ENCODE measurements at regions not wholly inside any gene's neighbourhood (a gene's known extent, or its start where the extent isn't known, plus 50 kb on each side); places are given as distances from the start of the nearest gene placed in this dataset.

DNA sequence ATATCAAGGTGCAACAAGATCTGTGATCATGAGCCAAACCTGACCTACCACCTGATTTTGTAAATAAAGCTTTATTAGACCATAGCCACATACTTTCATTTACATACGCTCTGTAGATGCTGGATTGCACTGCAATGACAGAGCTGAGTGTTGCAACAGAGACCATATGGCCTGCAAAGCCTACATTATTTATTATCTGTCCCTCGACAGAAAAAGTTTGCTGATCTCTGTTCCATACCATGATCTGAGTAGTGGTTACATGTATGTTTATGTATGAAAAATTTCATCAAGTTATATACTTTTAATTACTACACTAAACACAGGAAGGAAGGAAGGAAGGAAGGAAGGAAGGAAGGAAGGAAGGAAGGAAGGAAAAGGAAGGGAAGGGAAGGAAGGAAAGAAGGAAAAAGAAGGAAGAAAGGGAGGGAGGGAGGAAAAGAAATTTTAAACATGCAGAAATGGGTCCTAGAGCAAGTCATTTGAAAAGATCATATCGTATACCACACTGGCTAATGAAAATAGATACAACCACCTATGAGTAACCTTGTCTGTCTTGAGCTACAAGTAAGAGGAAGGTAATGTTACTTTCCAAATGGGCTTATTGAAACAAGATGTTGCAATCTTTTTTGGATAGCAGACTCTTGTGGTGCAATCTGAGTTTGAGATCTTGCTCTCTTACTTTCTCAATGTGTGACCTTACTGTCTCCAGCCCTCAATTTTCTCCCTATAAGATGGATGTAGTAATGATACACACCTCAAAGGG lies 441.0 kb downstream of the KIF16B start:
- 89 to 96% methylated on average over 1 to 3 of the region's 3 CpGs for WGBS, 2 experiments (ENCODE audit: insufficient coverage in 1 of 2, insufficient read length in 1 of 2)
- Mint-ChIP-seq H3K27ac (no peak overlapping the region), H3K4me1 (no peaks in the 10 kb centered on the region)

GRCh38 chr20:16129411-16129810 lies 443.8 kb downstream of the KIF16B start:
- Histone ChIP-seq H3K36me3 (ENCODE audit: control insufficient read depth, insufficient read depth, low read length) (no peaks in the 10 kb centered on the region), H3K4me3 (ENCODE audit: low read length) (no peak overlapping the region), H3K27ac (ENCODE audit: low read depth, low read length) (no peak overlapping the region), H3K4me1 (ENCODE audit: control insufficient read depth, insufficient read depth, low read length) (no peaks in the 10 kb centered on the region), H3K9me3 (ENCODE audit: control insufficient read depth, low read length) (no peaks in the 10 kb centered on the region), H3K9ac (ENCODE audit: extremely low read depth, low read length, poor library complexity, severe bottlenecking) (no peak overlapping the region), H3K27me3 (ENCODE audit: control insufficient read depth, insufficient read depth, low read length, poor library complexity, severe bottlenecking) (no peaks in the 10 kb centered on the region)
- DNase-seq, result no peak
- Mint-ChIP-seq H3K27ac (no peak overlapping the region), H3K27me3 (ENCODE audit: insufficient read depth) (no peaks in the 10 kb centered on the region), H3K4me3 (no peak overlapping the region), H3K9me3 (peaks cover 3% of the 10 kb centered on the region), H3K36me3 (ENCODE audit: low read depth) (no peaks in the 10 kb centered on the region), H3K4me1 (no peaks in the 10 kb centered on the region)
- no peak for TF ChIP-seq CTCF (conservative IDR thresholded peaks at IDR 0.05)
- WGBS, 2 experiments (ENCODE audit: insufficient coverage in 1 of 2, insufficient read length in 1 of 2), result 92 to 95% methylated on average over 5 to 7 of the region's 7 CpGs

More for the DNA sequence above, 441.0 kb downstream of the KIF16B start:
- no peak overlapping the region for H3K4me3 Mint-ChIP-seq
- peaks cover 2% of the 10 kb centered on the region for H3K9me3 ChIP-seq (ENCODE audit: control insufficient read depth, low read length)
- no peaks in the 10 kb centered on the region for H3K27me3 ChIP-seq (ENCODE audit: control insufficient read depth, insufficient read depth, low read length, poor library complexity, severe bottlenecking)
- H3K9ac ChIP-seq (ENCODE audit: extremely low read depth, low read length, poor library complexity, severe bottlenecking), result no peak overlapping the region
- no peaks in the 10 kb centered on the region for H3K27me3 Mint-ChIP-seq (ENCODE audit: insufficient read depth)
- H3K4me1 ChIP-seq (ENCODE audit: control insufficient read depth, insufficient read depth, low read length), result no peaks in the 10 kb centered on the region
- H3K27ac ChIP-seq (ENCODE audit: low read depth, low read length), result no peak overlapping the region
- no peaks in the 10 kb centered on the region for H3K36me3 ChIP-seq (ENCODE audit: control insufficient read depth, insufficient read depth, low read length)
- no peak for DNase-seq
- TF ChIP-seq CTCF (conservative IDR thresholded peaks at IDR 0.05), result no peak
- no peaks in the 10 kb centered on the region for H3K36me3 Mint-ChIP-seq (ENCODE audit: low read depth)
- peaks cover 5% of the 10 kb centered on the region for H3K9me3 Mint-ChIP-seq
- H3K4me3 ChIP-seq (ENCODE audit: low read length), result no peak overlapping the region

DNA sequence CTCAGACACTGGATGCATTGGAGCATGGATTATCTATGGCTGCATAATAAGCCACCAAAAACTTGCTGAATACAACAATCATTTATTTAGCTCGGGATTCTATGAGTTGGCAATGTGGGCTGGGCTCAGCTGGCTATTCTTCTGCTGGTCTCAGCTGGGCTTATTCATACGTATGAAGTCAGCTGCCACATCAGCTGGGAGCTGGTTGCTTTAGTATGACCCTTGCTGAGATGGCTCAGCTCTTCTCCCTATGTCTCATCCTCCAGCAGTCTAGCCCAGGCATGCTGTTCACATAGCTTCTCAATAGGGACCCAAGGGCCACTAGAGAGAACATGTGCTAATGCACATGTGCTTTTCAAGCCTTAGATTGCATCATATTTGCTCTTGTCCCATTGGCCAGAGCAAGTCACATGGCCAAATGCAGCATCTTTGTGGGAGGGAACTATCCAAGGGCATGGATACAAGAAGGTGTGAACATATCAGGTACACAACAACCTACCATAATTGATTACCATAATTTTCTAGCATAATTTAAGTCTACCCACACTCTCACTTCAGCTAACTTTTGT lies 444.6 kb downstream of the KIF16B start:
- no peak for DNase-seq
- no peak for TF ChIP-seq CTCF (conservative IDR thresholded peaks at IDR 0.05)

More for the DNA sequence above, 444.6 kb downstream of the KIF16B start:
- H3K27ac Mint-ChIP-seq, result no peak overlapping the region
- H3K36me3 Mint-ChIP-seq (ENCODE audit: low read depth), result no peaks in the 10 kb centered on the region
- H3K4me1 Mint-ChIP-seq, result no peaks in the 10 kb centered on the region
- H3K4me1 ChIP-seq (ENCODE audit: control insufficient read depth, insufficient read depth, low read length), result no peaks in the 10 kb centered on the region
- no peaks in the 10 kb centered on the region for H3K27me3 ChIP-seq (ENCODE audit: control insufficient read depth, insufficient read depth, low read length, poor library complexity, severe bottlenecking)
- H3K36me3 ChIP-seq (ENCODE audit: control insufficient read depth, insufficient read depth, low read length), result no peaks in the 10 kb centered on the region
- H3K4me3 Mint-ChIP-seq, result no peak overlapping the region
- no peaks in the 10 kb centered on the region for H3K27me3 Mint-ChIP-seq (ENCODE audit: insufficient read depth)
- H3K9me3 Mint-ChIP-seq, result peaks cover 3% of the 10 kb centered on the region
- WGBS, 2 experiments (ENCODE audit: insufficient coverage in 1 of 2, insufficient read length in 1 of 2), result 94% methylated on average over 2 of the region's 2 CpGs; no CpG with 5 or more reads in 1 of the 2 experiments
- H3K27ac ChIP-seq (ENCODE audit: low read depth, low read length), result no peak overlapping the region
- no peak overlapping the region for H3K9ac ChIP-seq (ENCODE audit: extremely low read depth, low read length, poor library complexity, severe bottlenecking)
- H3K4me3 ChIP-seq (ENCODE audit: low read length), result no peak overlapping the region
- H3K9me3 ChIP-seq (ENCODE audit: control insufficient read depth, low read length), result no peaks in the 10 kb centered on the region
